Naive B cell (primary cell): ENCODE measurements at regions not wholly inside any gene's neighbourhood (a gene's known extent, or its start where the extent isn't known, plus 50 kb on each side); places are given as distances from the start of the nearest gene placed in this dataset.

Experiments used
- ATAC-seq, 2 donors: fragments of 150-1000 bp; cut with Tn5 transposase; 2 replicates each; pipeline ENCODE4 v1.10.0; 2021; ENCODE audit warnings: low read depth in 2 of 2, mild to moderate bottlenecking in 2 of 2, moderate library complexity in 2 of 2
- DNase-seq: peaks from one replicate; pipeline ENCODE4 v3.0.0; 2022
- H3K27ac Mint-ChIP-seq, 6 donors: one replicate each; pipeline ENCODE4 v1.8.0; 2020 to 2022; ENCODE audit warnings: mild to moderate bottlenecking in 6 of 6, mixed read lengths in 6 of 6, moderate library complexity in 5 of 6, inconsistent platforms in 2 of 6
- H3K27me3 Mint-ChIP-seq, 3 donors: one replicate each; pipeline ENCODE4 v1.8.0; 2021 to 2022; ENCODE audit warnings: mixed read lengths in 3 of 3, mild to moderate bottlenecking in 1 of 3
- H3K36me3 Mint-ChIP-seq, 2 donors: one replicate each; pipeline ENCODE4 v1.8.0; 2020 to 2022; ENCODE audit warnings: mixed read lengths in 2 of 2, inconsistent platforms in 1 of 2, mild to moderate bottlenecking in 1 of 2
- H3K4me1 Mint-ChIP-seq, 3 donors: one replicate each; pipeline ENCODE4 v1.8.0; 2020 to 2022; ENCODE audit warnings: mixed read lengths in 3 of 3, inconsistent platforms in 1 of 3, mild to moderate bottlenecking in 1 of 3, moderate library complexity in 1 of 3
- H3K4me3 Mint-ChIP-seq, 8 donors: one replicate each; pipeline ENCODE4 v1.8.0; 2020 to 2022; ENCODE audit warnings: mild to moderate bottlenecking in 8 of 8, mixed read lengths in 8 of 8, moderate library complexity in 8 of 8, inconsistent platforms in 2 of 8
- H3K9me3 Mint-ChIP-seq, 7 donors: one replicate each; pipeline ENCODE4 v1.8.0; 2020 to 2022; ENCODE audit warnings: mixed read lengths in 7 of 7, mild to moderate bottlenecking in 5 of 7, inconsistent platforms in 2 of 7, moderate library complexity in 1 of 7

DNA sequence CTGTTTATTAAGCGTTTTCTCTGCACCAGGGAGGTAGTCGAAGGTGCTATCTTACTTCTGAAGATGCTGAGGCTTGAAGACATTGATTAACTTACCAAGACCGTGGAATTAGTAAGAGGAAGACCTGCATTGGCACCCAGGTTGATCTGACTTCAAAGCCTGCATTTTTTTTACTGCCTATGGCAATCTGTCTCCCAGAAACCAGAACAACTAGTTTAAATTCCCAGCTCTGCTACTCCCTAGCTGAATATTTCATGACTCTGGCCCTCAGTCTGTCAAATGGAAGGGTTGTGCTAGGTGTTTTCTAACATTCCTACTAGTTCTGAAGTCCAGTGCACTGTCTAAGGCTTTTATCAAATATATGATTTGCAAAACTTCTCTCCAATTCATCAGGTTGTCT lies 52.0 kb upstream of the GRAMD1B start:
- no peak for ATAC-seq
- Mint-ChIP-seq H3K36me3 (no peaks in the 10 kb centered on the region), H3K27me3 (no peaks in the 10 kb centered on the region), H3K27ac (no peak overlapping the region), H3K4me3 (no peak overlapping the region), H3K4me1 (no peaks in the 10 kb centered on the region), H3K9me3 (no peaks in the 10 kb centered on the region)
- DNase-seq, result no peak

DNA sequence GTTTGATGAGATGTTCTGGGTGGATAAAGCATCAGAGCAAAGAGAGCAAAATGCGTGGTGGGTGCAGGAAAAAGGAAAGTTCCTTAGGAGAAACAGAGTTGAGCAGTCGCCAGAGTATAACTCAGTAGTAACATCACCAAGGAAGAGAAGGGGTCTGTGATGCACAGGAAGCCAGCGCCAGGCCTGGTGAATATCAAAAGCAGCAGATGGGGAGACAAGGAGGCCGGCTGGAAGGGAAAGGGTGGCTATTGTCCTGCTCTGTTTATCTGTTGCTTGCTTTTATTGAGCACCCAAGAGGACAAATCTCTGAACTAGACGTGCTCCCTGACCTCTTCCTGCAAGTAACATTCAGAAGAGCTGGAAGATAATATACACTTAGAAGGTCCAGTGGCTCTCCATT lies 52.7 kb upstream of the GRAMD1B start:
- Mint-ChIP-seq H3K27ac (no peak overlapping the region), H3K36me3 (no peaks in the 10 kb centered on the region), H3K4me1 (no peaks in the 10 kb centered on the region), H3K9me3 (no peaks in the 10 kb centered on the region), H3K4me3 (no peak overlapping the region), H3K27me3 (no peaks in the 10 kb centered on the region)
- no peak for ATAC-seq
- DNase-seq, result no peak

DNA sequence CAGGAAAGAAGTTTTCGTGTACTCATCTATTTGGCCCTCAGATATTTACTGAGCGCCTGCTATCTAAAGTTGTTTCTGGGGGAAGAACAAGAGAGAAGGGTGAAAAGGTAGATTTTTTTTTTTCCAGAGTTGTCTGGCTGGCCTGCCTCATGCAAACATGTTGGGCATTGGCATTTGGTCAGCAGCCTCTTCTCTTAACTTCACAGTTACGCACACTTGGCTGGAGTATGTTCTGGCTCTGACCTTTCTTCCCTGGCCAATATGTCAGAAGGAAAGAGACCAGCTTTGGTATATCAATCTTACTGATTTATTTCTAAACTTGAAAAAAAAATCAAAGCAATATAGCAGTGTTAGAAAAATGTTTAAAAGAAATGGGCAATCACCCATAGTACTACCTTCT lies 54.2 kb upstream of the GRAMD1B start:
- DNase-seq (no peak), ATAC-seq (no peak)
- Mint-ChIP-seq H3K36me3 (no peaks in the 10 kb centered on the region), H3K9me3 (no peaks in the 10 kb centered on the region), H3K4me1 (no peaks in the 10 kb centered on the region), H3K4me3 (no peak overlapping the region), H3K27me3 (no peaks in the 10 kb centered on the region), H3K27ac (no peak overlapping the region)

DNA sequence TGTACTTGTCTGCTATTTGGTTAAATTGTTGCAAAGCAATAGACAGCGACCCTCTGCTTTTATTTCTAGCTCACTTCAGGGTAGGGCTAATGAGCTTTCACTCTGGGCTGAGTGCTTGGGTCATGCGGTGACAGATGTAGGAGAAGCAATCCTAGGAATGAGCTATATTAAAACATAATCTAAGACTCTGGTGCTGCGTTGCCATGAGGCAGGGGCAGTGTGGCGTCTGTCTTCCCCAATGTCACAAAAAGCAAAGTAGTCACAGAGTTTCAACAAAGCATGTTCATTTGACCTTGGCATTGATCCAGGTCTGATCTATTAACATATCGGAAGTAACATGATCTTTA lies 55.5 kb upstream of the GRAMD1B start:
- DNase-seq, result no peak
- H3K27ac Mint-ChIP-seq, result no peak overlapping the region
- H3K4me1 Mint-ChIP-seq, result no peaks in the 10 kb centered on the region
- no peaks in the 10 kb centered on the region for H3K36me3 Mint-ChIP-seq
- H3K4me3 Mint-ChIP-seq, result no peak overlapping the region
- H3K9me3 Mint-ChIP-seq, result no peaks in the 10 kb centered on the region
- no peaks in the 10 kb centered on the region for H3K27me3 Mint-ChIP-seq
- ATAC-seq, result no peak

DNA sequence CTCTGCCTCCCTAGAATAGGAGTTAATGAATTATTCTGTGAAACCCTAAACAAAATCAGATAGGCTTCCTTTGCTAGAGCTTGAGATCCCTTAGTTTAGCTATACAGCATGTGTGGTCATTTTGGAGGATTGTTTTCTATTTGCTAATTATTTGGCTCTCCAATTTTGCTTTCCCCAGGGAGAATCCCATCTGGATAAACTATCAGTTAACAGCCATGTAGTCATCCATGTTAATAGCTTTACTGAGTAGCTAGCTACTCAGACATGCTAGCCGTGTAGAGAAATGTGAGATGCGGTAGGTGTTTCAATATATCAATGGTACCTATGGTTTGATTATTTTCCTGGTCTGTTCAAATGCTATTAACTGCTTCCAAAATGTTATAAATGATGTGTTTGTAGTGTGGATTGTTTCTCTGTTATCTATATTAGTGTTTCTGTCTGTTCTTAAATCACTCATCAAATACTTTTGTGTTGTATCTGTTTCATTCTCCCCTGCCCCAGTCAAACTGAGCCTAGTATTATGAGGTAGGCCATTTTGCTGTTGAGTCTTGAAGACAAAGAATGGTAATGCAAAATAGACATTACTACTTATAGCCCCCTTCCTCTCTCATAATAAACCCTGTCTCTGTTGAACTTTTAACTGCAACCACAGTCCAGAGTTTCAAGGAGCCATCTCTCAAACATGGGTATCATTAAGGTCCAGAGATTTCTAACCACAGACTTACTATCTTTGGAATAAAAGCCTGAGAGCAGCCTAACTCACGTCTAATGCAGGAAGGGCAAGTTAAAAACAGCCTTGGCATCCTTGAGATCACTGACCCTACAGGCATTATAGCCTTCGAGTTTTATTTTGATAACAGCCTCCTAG lies 56.1 kb upstream of the GRAMD1B start:
- no peak for DNase-seq
- H3K4me3 Mint-ChIP-seq, result no peak overlapping the region
- no peaks in the 10 kb centered on the region for H3K9me3 Mint-ChIP-seq
- H3K36me3 Mint-ChIP-seq, result no peaks in the 10 kb centered on the region
- H3K27me3 Mint-ChIP-seq, result no peaks in the 10 kb centered on the region
- H3K4me1 Mint-ChIP-seq, result no peaks in the 10 kb centered on the region
- no peak for ATAC-seq
- no peak overlapping the region for H3K27ac Mint-ChIP-seq

DNA sequence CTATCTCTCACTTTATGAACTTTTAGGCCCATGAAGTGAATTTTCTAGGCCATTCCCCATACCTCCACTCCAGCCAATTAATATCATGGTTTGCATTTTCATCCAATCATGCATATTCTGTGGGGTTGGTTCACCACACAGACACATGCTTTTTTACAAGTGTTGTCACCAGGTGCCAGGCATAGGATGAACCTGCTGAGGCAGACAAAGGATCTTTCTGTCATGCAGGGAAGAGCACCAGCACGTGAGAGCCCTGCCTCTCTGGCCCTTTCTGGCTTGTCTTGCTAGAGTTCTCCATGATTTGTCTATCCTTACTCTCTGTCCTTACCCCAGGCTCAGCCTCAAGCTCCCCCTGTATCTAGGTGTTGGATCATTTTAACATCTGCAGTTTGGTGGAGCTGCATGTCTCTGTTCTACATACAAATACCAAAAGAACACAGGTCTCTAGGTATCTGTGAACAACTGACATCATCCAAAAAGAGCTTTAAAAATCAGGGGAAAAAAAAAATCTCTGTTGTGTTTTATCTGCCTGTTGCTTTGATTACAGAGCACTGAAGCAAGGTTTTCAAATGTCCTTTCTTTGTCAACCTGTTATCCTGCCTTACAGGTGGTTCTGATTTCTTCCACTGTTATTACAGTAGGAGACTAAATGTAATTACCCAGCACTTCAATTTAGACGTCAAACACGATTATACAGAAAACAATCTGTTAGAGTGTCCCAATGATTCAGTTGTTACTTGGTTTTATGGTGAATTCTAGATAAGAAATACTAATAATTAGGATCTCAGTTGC lies 58.4 kb upstream of the GRAMD1B start:
- Mint-ChIP-seq H3K4me1 (no peaks in the 10 kb centered on the region), H3K36me3 (no peaks in the 10 kb centered on the region), H3K9me3 (no peaks in the 10 kb centered on the region), H3K4me3 (no peak overlapping the region), H3K27ac (no peak overlapping the region), H3K27me3 (peaks cover 0 to 12% (median 0%) of the 10 kb centered on the region in 3 donors)
- no peak for DNase-seq
- ATAC-seq, result no peak

DNA sequence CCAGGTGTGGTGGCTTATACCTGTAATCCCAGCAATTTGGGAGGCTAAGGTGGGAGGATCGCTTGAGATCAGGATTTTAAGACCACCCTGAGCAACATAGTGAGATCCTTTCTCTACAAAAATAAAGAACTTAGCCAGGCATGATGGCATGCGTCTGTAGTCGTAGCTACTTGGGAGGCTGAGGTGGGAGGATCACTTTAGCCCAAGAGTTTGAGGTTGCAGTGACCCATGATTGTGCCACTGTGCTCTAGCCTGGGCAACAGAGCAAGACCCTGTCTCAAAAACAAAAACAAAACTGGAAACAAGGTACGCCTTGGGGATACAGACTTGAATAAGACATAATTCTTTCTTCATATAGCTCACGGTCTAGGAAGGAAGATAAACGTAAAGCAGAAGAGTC lies 63.1 kb upstream of the GRAMD1B start:
- H3K27ac Mint-ChIP-seq, result peak overlapping the region in 1 of 6 donors; percentile 18
- H3K4me1 Mint-ChIP-seq, result peaks cover 10 to 13% (median 13%) of the 10 kb centered on the region in 3 donors
- no peak overlapping the region for H3K4me3 Mint-ChIP-seq
- peaks cover 0 to 13% (median 6%) of the 10 kb centered on the region in 3 donors for H3K27me3 Mint-ChIP-seq
- no peak for ATAC-seq
- no peaks in the 10 kb centered on the region for H3K36me3 Mint-ChIP-seq
- no peak for DNase-seq
- no peaks in the 10 kb centered on the region for H3K9me3 Mint-ChIP-seq

DNA sequence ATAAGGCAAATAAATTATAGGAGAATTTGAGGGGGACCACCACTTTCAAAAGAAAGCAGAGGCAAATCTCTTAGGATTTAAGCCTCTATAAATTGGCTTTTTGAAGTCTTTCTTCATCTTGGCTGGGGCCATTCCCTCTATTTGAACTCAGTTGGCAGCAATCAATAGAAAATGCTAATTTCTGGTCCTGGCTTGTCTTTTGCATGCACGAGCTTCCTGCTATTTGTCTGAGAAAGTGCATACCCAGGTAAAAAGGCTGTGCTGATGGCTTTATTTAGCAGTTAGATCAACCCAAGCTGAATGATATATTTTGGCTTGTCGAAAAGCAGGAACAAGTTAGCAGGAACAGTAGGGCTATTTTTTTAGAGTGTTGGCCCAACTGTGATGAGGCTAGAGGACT lies 64.1 kb upstream of the GRAMD1B start:
- DNase-seq (no peak), ATAC-seq (no peak)
- Mint-ChIP-seq H3K4me3 (no peak overlapping the region), H3K36me3 (no peaks in the 10 kb centered on the region), H3K27me3 (peaks cover under 1 to 23% (median 14%) of the 10 kb centered on the region in 3 donors), H3K4me1 (peaks cover 10 to 13% (median 13%) of the 10 kb centered on the region in 3 donors), H3K27ac (no peak overlapping the region), H3K9me3 (no peaks in the 10 kb centered on the region)

DNA sequence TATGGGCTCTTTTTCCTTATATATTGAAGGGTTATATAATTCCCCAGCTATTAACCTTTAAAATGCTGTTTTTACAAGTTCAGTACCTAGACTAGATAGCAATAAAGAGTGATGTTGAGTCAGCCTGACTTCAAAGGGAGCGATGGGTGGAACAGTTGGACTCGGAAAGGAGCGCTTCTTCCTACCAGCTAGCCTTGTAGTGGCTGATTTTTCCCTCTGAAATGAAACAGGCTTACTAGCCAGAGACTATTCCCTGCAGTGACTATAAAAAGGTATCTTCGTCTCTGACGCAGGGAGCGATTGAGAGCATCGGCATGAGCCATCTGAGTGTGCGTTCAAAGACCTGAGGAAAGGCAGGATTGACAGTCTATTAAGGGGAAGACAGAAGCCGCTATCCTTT lies 66.0 kb upstream of the GRAMD1B start:
- no peak for DNase-seq
- peaks cover 13 to 34% (median 22%) of the 10 kb centered on the region in 3 donors for H3K27me3 Mint-ChIP-seq
- no peaks in the 10 kb centered on the region for H3K9me3 Mint-ChIP-seq

DNA sequence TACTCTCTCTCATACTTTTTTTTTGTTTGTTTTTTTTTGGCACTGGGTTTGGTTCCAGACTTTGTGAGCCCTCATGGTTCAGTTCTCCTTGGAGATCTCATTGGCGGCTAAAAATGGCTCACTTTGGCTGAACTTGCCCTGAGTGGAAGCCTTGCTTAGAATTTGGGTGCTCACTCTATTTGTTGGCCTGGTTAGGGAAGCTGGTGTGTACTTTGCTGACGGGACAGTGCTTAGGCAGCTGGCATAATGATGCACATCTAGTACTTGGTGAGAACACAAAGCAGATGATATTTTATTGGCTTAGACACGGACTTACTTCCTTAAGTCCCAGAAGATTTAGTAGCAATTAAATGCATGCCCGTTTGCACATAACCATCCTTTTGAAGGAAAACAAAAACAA lies 66.5 kb upstream of the GRAMD1B start:
- Mint-ChIP-seq H3K4me1 (peaks cover 10 to 17% (median 13%) of the 10 kb centered on the region in 3 donors), H3K9me3 (no peaks in the 10 kb centered on the region), H3K27ac (no peak overlapping the region), H3K27me3 (peaks cover 18 to 35% (median 22%) of the 10 kb centered on the region in 3 donors), H3K36me3 (no peaks in the 10 kb centered on the region), H3K4me3 (peak overlapping the region in 3 of 8 donors; percentile 5 to 66 (median 20))
- no peak for ATAC-seq
- DNase-seq, result no peak

More for the DNA sequence above, 66.0 kb upstream of the GRAMD1B start:
- H3K4me3 Mint-ChIP-seq, result no peak overlapping the region
- H3K36me3 Mint-ChIP-seq, result no peaks in the 10 kb centered on the region
- no peak for ATAC-seq
- peaks cover 10 to 13% (median 13%) of the 10 kb centered on the region in 3 donors for H3K4me1 Mint-ChIP-seq
- H3K27ac Mint-ChIP-seq, result peak overlapping the region in 2 of 6 donors; percentile 32 to 67

DNA sequence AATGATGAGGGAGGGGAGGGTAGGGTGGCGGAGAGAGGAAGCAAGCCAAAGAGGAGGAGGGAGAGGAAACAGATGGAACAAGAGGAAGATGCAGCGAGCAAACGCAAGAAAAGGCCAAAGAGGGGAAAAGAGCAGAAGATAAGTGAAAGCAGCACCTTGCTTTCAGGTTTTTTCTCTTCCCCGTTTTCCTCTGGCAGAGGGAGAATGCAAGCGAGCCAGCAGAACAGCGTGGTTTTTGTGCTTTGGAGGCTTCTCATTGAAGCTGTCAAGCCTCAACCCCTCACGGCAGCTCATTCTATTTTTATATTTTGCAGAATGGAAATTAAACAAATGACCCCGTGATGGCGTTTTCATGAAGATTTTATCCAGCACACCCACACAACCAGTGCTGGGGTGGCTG lies 67.1 kb upstream of the GRAMD1B start:
- H3K4me3 Mint-ChIP-seq, result peak overlapping the region in 3 of 8 donors; percentile 10 to 54 (median 53)

DNA sequence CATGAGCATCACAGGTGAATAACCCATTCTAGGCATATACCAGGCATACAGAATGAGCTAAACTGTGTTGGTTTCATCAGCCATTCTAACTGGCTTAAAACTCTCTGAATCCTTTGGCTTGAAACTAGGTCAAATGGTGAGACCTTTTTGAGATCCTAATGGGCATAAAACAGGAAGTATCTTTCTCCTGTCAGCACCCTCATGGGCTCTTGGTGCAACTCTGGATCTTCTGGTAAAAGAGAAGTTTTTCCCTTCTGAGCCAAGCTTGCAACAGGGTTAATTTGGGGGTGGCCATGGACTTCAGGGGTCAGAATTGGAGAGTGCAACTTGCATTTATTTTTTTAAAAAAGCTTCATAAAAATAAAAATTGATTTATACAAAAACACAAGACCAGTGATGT lies 67.9 kb upstream of the GRAMD1B start:
- peaks cover 16 to 24% (median 20%) of the 10 kb centered on the region in 3 donors for H3K4me1 Mint-ChIP-seq
- DNase-seq (no peak), ATAC-seq (no peak)
- H3K27ac Mint-ChIP-seq, result no peak overlapping the region
- no peaks in the 10 kb centered on the region for H3K9me3 Mint-ChIP-seq
- H3K36me3 Mint-ChIP-seq, result no peaks in the 10 kb centered on the region
- no peak overlapping the region for H3K4me3 Mint-ChIP-seq
- H3K27me3 Mint-ChIP-seq, result peaks cover 24 to 41% (median 28%) of the 10 kb centered on the region in 3 donors

More for the DNA sequence above, 67.1 kb upstream of the GRAMD1B start:
- Mint-ChIP-seq H3K4me1 (peaks cover 13 to 20% (median 17%) of the 10 kb centered on the region in 3 donors), H3K27ac (no peak overlapping the region), H3K36me3 (no peaks in the 10 kb centered on the region), H3K27me3 (peaks cover 22 to 41% (median 22%) of the 10 kb centered on the region in 3 donors), H3K9me3 (no peaks in the 10 kb centered on the region)
- DNase-seq (no peak), ATAC-seq (no peak)

DNA sequence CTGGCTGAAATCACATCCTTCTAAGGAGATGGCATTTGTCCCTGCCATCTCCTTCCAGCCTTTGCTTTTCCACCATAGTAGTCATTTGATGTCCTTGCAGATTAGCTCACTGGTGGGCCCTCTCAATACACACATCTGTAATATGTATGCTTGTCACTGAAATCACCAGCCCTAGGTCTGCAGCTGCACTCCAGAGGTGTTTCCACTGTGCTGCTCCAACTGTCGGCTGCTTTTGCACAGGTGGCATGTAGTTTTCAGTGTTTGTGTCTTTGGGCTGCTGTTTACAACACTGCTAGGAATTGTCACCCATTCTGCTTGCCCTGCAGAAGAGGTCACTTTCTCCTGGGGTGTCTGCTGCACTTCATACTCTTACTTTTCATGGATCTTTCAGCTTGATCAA lies 69.0 kb upstream of the GRAMD1B start:
- H3K9me3 Mint-ChIP-seq, result no peaks in the 10 kb centered on the region
- ATAC-seq (no peak), DNase-seq (no peak)
- H3K27ac Mint-ChIP-seq, result no peak overlapping the region
- peaks cover 16 to 25% (median 20%) of the 10 kb centered on the region in 3 donors for H3K4me1 Mint-ChIP-seq
- no peaks in the 10 kb centered on the region for H3K36me3 Mint-ChIP-seq
- H3K27me3 Mint-ChIP-seq, result peaks cover 30 to 43% (median 36%) of the 10 kb centered on the region in 3 donors
- no peak overlapping the region for H3K4me3 Mint-ChIP-seq
